GM12875 (cell line): ENCODE measurements at regions not wholly inside any gene's neighbourhood (a gene's known extent, or its start where the extent isn't known, plus 50 kb on each side); places are given as distances from the start of the nearest gene placed in this dataset.

Source experiments
- H3K4me3 ChIP-seq: one replicate; pipeline ENCODE4 v1.5.1; 2011; ENCODE audit warnings: low read depth, low read length, control low read depth
- TF ChIP-seq, protein P1 (sequence below): IDR thresholded peaks from 2 replicates; pipeline ENCODE4 v1.5.1; 2011; ENCODE audit warnings: low read depth, mild to moderate bottlenecking, control low read depth, inconsistent platforms, low read length, moderate library complexity, borderline replicate concordance; ENCODE audit not compliant: insufficient read depth

GRCh38 chr11:80414181-80415165 lies 973.6 kb upstream of the TENM4 start:
- H3K4me3 ChIP-seq = no peak overlapping the region
- TF ChIP-seq, protein P1, sequence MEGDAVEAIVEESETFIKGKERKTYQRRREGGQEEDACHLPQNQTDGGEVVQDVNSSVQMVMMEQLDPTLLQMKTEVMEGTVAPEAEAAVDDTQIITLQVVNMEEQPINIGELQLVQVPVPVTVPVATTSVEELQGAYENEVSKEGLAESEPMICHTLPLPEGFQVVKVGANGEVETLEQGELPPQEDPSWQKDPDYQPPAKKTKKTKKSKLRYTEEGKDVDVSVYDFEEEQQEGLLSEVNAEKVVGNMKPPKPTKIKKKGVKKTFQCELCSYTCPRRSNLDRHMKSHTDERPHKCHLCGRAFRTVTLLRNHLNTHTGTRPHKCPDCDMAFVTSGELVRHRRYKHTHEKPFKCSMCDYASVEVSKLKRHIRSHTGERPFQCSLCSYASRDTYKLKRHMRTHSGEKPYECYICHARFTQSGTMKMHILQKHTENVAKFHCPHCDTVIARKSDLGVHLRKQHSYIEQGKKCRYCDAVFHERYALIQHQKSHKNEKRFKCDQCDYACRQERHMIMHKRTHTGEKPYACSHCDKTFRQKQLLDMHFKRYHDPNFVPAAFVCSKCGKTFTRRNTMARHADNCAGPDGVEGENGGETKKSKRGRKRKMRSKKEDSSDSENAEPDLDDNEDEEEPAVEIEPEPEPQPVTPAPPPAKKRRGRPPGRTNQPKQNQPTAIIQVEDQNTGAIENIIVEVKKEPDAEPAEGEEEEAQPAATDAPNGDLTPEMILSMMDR = no peak

DNA sequence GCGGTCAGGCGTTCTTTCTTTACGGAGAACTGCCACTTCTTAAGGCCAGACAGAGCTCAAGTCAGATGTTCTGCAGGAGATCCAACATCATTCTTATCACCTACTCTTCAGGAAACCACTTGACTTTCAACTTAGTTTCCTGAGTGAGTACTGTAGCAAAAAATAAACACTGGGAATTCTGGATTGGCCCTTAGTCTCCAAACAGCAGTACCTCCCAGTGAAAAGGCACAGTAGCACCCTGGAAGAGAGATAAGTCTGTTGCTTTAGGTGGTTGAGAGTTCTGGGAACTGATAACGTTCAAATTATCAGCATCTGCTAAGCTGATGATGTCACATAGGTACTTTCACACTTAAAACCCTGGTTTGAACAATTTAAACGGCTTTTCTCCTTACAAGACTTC lies 971.8 kb upstream of the TENM4 start:
- TF ChIP-seq, protein P1 = no peak

GRCh38 chr11:80393210-80393609 lies 952.4 kb upstream of the TENM4 start:
- TF ChIP-seq, protein P1 = no peak

More for the DNA sequence above, 971.8 kb upstream of the TENM4 start:
- no peak overlapping the region for H3K4me3 ChIP-seq

GRCh38 chr11:80390505-80390904 lies 949.7 kb upstream of the TENM4 start:
- H3K4me3 ChIP-seq = no peak overlapping the region
- TF ChIP-seq, protein P1 = no peak

More at GRCh38 chr11:80393210-80393609, 952.4 kb upstream of the TENM4 start:
- H3K4me3 ChIP-seq = no peak overlapping the region

DNA sequence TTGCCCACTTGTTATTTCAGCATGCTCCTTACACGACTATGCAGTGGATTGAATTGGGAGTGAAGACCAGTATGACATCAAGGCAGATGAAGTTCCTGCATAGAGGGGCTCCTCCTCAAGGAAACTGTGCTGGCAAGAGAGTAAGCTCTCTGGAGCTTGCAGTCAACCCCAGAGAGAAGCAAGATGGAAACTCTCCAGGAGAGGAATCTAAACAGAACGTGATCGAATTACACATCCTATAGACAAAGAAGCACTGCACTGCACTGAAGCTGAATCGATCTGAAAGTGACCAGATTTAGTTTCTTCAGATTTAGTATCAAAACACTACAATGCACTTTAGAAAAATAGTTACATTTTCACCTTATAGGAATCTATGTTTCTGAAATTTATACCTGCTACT lies 947.7 kb upstream of the TENM4 start:
- H3K4me3 ChIP-seq = no peak overlapping the region
- TF ChIP-seq, protein P1 = no peak

DNA sequence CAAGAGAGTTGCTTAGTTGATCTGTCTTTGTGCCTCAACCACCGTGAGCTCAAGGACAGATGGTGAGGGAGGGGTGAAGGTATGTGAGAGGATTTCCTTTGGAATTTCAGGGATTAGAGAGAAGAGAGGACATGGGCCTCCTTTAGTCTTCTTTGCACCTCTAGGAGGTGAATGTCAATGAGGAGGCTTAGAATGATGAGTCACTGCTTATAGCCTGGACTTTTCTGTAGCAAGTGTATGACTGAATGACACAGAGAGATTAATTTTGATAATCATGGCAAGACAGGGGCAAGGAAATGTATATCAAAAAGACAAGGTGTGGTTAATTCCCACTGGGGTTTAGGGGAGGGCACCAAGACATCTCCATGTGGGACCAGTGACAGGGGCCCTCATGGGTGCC lies 947.3 kb upstream of the TENM4 start:
- TF ChIP-seq, protein P1 = no peak

DNA sequence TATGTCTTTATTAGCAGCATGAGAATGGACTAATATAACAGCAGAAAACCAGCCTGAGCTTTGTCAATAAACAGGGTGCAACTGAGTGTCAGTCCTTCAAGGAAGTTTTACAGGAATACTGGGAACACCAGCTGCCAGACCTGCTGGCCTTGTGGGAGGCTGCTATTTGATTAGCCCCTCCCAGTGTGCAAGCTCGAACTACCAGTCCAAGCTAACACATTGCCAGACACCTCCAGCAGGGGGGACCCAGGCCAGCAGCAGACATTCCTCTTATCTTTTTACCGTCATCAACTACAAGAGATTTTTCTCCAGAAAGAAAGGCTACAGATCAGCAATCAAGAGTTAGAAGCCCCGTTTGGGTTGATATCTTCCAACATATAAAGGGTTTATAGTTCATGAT lies 942.8 kb upstream of the TENM4 start:
- no peak overlapping the region for H3K4me3 ChIP-seq
- TF ChIP-seq, protein P1 = no peak

More for the DNA sequence above, 947.3 kb upstream of the TENM4 start:
- no peak overlapping the region for H3K4me3 ChIP-seq
